ENCODE measurements at regions not wholly inside any gene's neighbourhood (a gene's known extent, or its start where the extent isn't known, plus 50 kb on each side); places are given as distances from the start of the nearest gene placed in this dataset.

- no peak overlapping the region for H3K4me3 ChIP-seq (ENCODE audit: low read length in 3 of 3)
- H3K4me1 ChIP-seq (ENCODE audit: control insufficient read depth in 2 of 3, insufficient read depth in 2 of 3, low read depth in 1 of 3, low read length in 3 of 3): no peaks in the 10 kb centered on the region
- TF ChIP-seq CTCF (IDR thresholded peaks at IDR 0.05; ENCODE audit: borderline replicate concordance, extremely low read depth, insufficient read depth): no peak
- DNase-seq (no peak), FAIRE-seq (no peak)
- no peaks in the 10 kb centered on the region for H3K36me3 ChIP-seq (ENCODE audit: control insufficient read depth in 2 of 3, insufficient read depth in 3 of 3, low read length in 3 of 3)
- H3K27ac ChIP-seq (ENCODE audit: low read depth in 2 of 2, low read length in 2 of 2): no peak overlapping the region
- H3K27me3 ChIP-seq (ENCODE audit: control insufficient read depth, insufficient read depth, low read length): no peaks in the 10 kb centered on the region
- H3K9ac ChIP-seq (ENCODE audit: low read length in 3 of 3): no peak overlapping the region
- intact Hi-C loops (cut with DNase I): no loop called here
- H3K9me3 ChIP-seq (ENCODE audit: control insufficient read depth in 2 of 3, insufficient read depth in 1 of 3, low read length in 3 of 3): peaks cover 0 to 2% (median 0%) of the 10 kb centered on the region in 3 donors
Measured at GRCh38 chr3:188084752-188085583, 69.0 kb upstream of the LPP start.

- Histone ChIP-seq H3K9ac (ENCODE audit: low read length in 3 of 3) (no peak overlapping the region), H3K27ac (ENCODE audit: low read depth in 2 of 2, low read length in 2 of 2) (no peak overlapping the region), H3K36me3 (ENCODE audit: control insufficient read depth in 2 of 3, insufficient read depth in 3 of 3, low read length in 3 of 3) (no peaks in the 10 kb centered on the region), H3K4me1 (ENCODE audit: control insufficient read depth in 2 of 3, insufficient read depth in 2 of 3, low read depth in 1 of 3, low read length in 3 of 3) (no peaks in the 10 kb centered on the region), H3K27me3 (ENCODE audit: control insufficient read depth, insufficient read depth, low read length) (no peaks in the 10 kb centered on the region), H3K9me3 (ENCODE audit: control insufficient read depth in 2 of 3, insufficient read depth in 1 of 3, low read length in 3 of 3) (no peaks in the 10 kb centered on the region), H3K4me3 (ENCODE audit: low read length in 3 of 3) (no peak overlapping the region)
- no peak for TF ChIP-seq CTCF (IDR thresholded peaks at IDR 0.05; ENCODE audit: borderline replicate concordance, extremely low read depth, insufficient read depth)
- FAIRE-seq (no peak), DNase-seq (no peak)
- intact Hi-C loops (cut with DNase I): no loop called here
Measured at GRCh38 chr3:188085584-188086560, 68.1 kb upstream of the LPP start.

- Histone ChIP-seq H3K27me3 (ENCODE audit: control insufficient read depth, insufficient read depth, low read length) (no peaks in the 10 kb centered on the region), H3K36me3 (ENCODE audit: control insufficient read depth in 2 of 3, insufficient read depth in 3 of 3, low read length in 3 of 3) (no peaks in the 10 kb centered on the region), H3K4me3 (ENCODE audit: low read length in 3 of 3) (no peak overlapping the region), H3K9ac (ENCODE audit: low read length in 3 of 3) (no peak overlapping the region), H3K9me3 (ENCODE audit: control insufficient read depth in 2 of 3, insufficient read depth in 1 of 3, low read length in 3 of 3) (no peaks in the 10 kb centered on the region), H3K4me1 (ENCODE audit: control insufficient read depth in 2 of 3, insufficient read depth in 2 of 3, low read depth in 1 of 3, low read length in 3 of 3) (no peaks in the 10 kb centered on the region), H3K27ac (ENCODE audit: low read depth in 2 of 2, low read length in 2 of 2) (no peak overlapping the region)
- DNase-seq (no peak), FAIRE-seq (no peak)
- TF ChIP-seq CTCF (IDR thresholded peaks at IDR 0.05; ENCODE audit: borderline replicate concordance, extremely low read depth, insufficient read depth): no peak
- intact Hi-C loops (cut with DNase I): no loop called here
Measured at GRCh38 chr3:188088948-188089685, 64.8 kb upstream of the LPP start.

Measured in kidney (tissue), 13 donors.